Right renal cortex interstitium (tissue), 3 donors: ENCODE measurements at regions not wholly inside any gene's neighbourhood (a gene's known extent, or its start where the extent isn't known, plus 50 kb on each side); places are given as distances from the start of the nearest gene placed in this dataset.
"Not testable (repeated sequence)": the region's sequence is repeated elsewhere in the genome, so short reads cannot be mapped to it uniquely, and the experiment has no call there.

ENCODE experiments used
- DNase-seq, 3 donors: peaks; one replicate each; pipeline ENCODE4 v3.0.0-alpha.2; 2013; ENCODE audit warnings: low read depth in 3 of 3, low spot score in 2 of 3

GRCh38 chr5:111948092-111948841 is 191.3 kb upstream of the NREP start:
- DNase-seq, result no peak

GRCh38 chr5:111946556-111946955 is 189.6 kb upstream of the NREP start:
- no peak for DNase-seq

GRCh38 chr5:111945535-111945934 is 188.5 kb upstream of the NREP start:
- DNase-seq, result no peak

GRCh38 chr5:111942661-111943401 is 185.8 kb upstream of the NREP start:
- no peak for DNase-seq

GRCh38 chr5:111942201-111942600 is 185.2 kb upstream of the NREP start:
- DNase-seq, result no peak

GRCh38 chr5:111937094-111937493 is 180.1 kb upstream of the NREP start:
- no peak for DNase-seq

GRCh38 chr5:111935835-111936234 is 178.8 kb upstream of the NREP start:
- no peak for DNase-seq

GRCh38 chr5:111935009-111935408 is 178.0 kb upstream of the NREP start:
- DNase-seq, result no peak

GRCh38 chr5:111934511-111934910 is 177.5 kb upstream of the NREP start:
- no peak for DNase-seq

GRCh38 chr5:111933086-111933485 is 176.1 kb upstream of the NREP start:
- no peak for DNase-seq

- DNase-seq, result no peak
Measured at GRCh38 chr5:111932628-111933027, 175.6 kb upstream of the NREP start.

GRCh38 chr5:111932199-111932598 is 175.2 kb upstream of the NREP start:
- no peak for DNase-seq

- DNase-seq, result no peak
Measured at GRCh38 chr5:111931655-111932054, 174.7 kb upstream of the NREP start.

- no peak for DNase-seq
Measured at GRCh38 chr5:111930905-111931461, 174.0 kb upstream of the NREP start.

- DNase-seq, result no peak
Measured at GRCh38 chr5:111930449-111930848, 173.5 kb upstream of the NREP start.

- DNase-seq, result no peak
Measured at GRCh38 chr5:111929867-111930266, 172.9 kb upstream of the NREP start.

- DNase-seq, result no peak
Measured at GRCh38 chr5:111929261-111929660, 172.3 kb upstream of the NREP start.

GRCh38 chr5:111928511-111928910 is 171.5 kb upstream of the NREP start:
- no peak for DNase-seq

- DNase-seq, result no peak
Measured at GRCh38 chr5:111927191-111927590, 170.2 kb upstream of the NREP start.

- no peak for DNase-seq
Measured at GRCh38 chr5:111926026-111926425, 169.0 kb upstream of the NREP start.

GRCh38 chr5:111922344-111922743 is 165.3 kb upstream of the NREP start:
- DNase-seq, result no peak

GRCh38 chr5:111921691-111922090 is 164.7 kb upstream of the NREP start:
- DNase-seq, result not testable (repeated sequence)
